ENCODE measurements at regions not wholly inside any gene's neighbourhood (a gene's known extent, or its start where the extent isn't known, plus 50 kb on each side); places are given as distances from the start of the nearest gene placed in this dataset.

DNA sequence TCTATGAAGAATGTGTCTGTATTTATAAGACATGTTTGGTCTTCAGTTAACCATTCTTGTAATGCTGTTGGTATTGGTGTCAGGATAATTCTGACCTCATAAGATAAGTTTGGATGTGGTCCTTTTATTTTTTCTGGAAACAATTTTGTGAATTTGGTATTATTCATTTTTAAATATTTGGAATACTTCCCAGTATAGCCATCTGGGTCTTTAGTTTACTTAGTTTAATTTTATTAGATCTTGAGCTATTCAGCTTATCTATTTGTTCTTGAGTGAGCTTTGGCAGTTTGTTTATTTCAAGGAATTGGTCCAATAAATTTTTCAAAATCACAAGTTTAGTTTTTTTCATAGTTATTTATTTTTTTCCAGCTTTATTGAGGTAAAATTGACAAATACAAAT, 335.4 kb upstream of the PCDH20 start:
- no peak overlapping the region for H3K27ac ChIP-seq
- H3K4me3 ChIP-seq = no peak overlapping the region

- Histone ChIP-seq H3K27ac (no peak overlapping the region), H3K4me3 (no peak overlapping the region)
Observed at GRCh38 chr13:61738236-61738750, 322.6 kb upstream of the PCDH20 start.

- Histone ChIP-seq H3K4me3 (no peak overlapping the region), H3K27ac (no peak overlapping the region)
Observed at GRCh38 chr13:61734683-61735082, 319.0 kb upstream of the PCDH20 start.

DNA sequence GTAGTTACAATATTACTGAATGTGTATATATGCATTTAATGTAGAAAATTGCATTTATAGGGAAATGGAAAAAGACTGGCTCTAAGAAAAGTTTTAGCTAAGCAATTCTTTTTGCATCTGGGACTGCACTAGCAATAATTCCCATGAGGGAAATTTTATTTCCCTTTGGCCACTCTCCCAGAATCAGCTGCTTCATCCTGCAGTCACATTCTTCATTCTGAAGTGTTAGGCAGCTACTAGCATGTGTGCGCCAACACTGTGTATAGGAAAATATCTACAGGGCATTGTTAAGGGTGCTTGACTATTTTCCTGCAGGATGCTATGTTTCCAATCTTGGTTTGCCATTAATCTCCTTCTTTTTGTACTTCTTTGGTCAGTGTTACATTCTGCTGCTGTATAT, 312.8 kb upstream of the PCDH20 start:
- H3K27ac ChIP-seq = no peak overlapping the region
- H3K4me3 ChIP-seq = no peak overlapping the region

DNA sequence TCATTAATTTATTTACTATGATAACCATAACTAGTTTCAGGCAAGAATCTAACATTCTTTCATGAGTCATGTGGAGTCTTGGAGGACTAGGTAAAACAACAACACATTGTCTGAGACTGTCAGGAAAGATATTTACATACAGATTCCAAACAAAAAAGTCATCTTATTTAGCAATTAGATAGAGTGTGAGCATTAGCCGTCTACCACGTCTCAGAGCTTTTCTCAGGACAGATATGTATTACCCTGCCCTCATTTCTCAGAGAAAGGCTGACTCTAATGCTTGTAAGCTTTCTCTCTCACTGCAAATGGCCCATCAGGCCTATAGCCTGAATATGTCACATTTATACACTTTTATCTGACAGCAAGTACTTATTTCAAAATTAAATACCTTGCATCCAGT, 312.1 kb upstream of the PCDH20 start:
- no peak overlapping the region for H3K4me3 ChIP-seq
- no peak overlapping the region for H3K27ac ChIP-seq

DNA sequence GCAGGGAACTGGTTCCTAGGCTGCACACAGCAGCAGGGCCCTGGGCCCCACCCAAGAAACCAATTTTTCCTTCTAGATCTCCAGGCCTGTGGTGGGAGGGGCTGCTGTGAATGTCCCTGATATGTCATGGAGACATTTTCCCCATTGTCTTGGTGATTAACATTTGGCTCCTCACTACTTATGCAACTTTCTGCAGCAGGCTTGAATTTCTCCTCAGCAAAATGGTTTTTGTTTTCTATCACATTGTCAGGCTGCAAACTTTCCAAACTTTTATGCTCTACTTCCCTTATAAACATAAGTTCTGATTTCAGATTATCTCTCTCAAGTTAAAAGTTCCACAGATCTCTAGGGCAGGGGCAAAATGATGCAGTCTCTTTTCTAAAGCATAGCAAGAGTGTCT, 310.2 kb upstream of the PCDH20 start:
- H3K4me3 ChIP-seq = no peak overlapping the region
- H3K27ac ChIP-seq = no peak overlapping the region

- H3K27ac ChIP-seq = no peak overlapping the region
- no peak overlapping the region for H3K4me3 ChIP-seq
Observed at GRCh38 chr13:61722119-61722518, 306.5 kb upstream of the PCDH20 start.

DNA sequence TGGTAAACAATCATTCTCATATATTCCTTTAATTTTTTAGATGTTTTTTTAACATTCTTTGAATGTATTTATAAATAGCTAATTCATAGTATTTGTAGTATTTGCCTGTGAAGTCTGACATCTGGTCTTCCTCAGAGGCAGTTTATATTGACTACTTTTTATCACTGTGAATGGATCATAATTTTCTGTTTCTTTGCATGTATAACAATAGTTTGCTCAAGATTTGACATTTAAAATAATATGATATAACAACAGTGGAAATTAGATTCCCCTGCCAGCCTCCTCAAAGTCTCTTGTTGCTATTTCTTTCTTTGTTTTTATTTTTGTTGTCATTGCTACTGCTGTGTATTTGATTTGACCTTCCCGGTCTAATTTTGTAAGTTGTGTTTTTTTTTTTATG, 297.0 kb upstream of the PCDH20 start:
- Histone ChIP-seq H3K4me3 (no peak overlapping the region), H3K27ac (no peak overlapping the region)

GRCh38 chr13:61709258-61709657, 293.6 kb upstream of the PCDH20 start:
- Histone ChIP-seq H3K4me3 (no peak overlapping the region), H3K27ac (no peak overlapping the region)

DNA sequence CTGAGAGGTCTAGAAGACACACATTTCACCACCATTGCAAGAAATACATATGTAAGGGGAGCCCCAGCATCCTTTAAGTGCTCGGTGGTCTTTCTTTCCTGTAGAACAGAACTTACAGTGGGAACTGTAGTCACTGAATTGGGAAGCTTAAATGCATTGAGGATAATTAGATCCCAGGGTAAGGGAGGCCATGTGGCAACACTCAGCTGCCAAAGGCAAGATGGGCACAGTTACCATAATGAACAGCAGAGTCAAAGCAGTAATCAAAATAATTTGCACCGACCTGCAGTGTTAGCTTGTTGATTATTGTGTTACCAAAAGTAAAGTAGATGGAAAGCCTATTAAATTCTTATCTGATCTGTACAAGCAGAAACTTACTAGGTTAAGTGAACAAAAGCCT, 291.2 kb upstream of the PCDH20 start:
- Histone ChIP-seq H3K4me3 (no peak overlapping the region), H3K27ac (no peak overlapping the region)

GRCh38 chr13:61700620-61701019, 285.0 kb upstream of the PCDH20 start:
- Histone ChIP-seq H3K4me3 (no peak overlapping the region), H3K27ac (no peak overlapping the region)

GRCh38 chr13:61700181-61700580, 284.5 kb upstream of the PCDH20 start:
- no peak overlapping the region for H3K27ac ChIP-seq
- H3K4me3 ChIP-seq = no peak overlapping the region

GRCh38 chr13:61696676-61697075, 281.0 kb upstream of the PCDH20 start:
- Histone ChIP-seq H3K27ac (no peak overlapping the region), H3K4me3 (no peak overlapping the region)

DNA sequence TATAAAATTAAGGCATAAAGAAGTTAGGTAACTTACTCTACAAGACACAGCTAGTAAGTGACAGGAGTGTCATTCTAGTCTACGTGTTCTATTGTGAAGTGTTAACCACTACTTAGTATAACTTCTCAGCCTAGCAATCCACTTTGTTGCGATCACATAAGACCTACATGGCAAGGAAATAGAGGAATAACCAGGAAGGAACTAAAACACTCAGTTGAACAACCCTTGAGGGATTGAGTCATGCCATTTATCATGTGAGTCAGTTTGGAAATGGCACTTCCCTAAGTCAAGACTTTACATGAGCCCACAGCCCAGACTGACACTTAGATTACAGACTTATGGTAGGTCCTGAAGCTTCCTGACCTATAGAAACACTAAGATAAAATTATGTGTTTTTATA, 279.5 kb upstream of the PCDH20 start:
- no peak overlapping the region for H3K27ac ChIP-seq
- no peak overlapping the region for H3K4me3 ChIP-seq

- Histone ChIP-seq H3K27ac (no peak overlapping the region), H3K4me3 (no peak overlapping the region)
Observed at GRCh38 chr13:61692691-61693090, 277.0 kb upstream of the PCDH20 start.

- Histone ChIP-seq H3K4me3 (no peak overlapping the region), H3K27ac (no peak overlapping the region)
Observed at GRCh38 chr13:61685682-61686012, 270.0 kb upstream of the PCDH20 start.

DNA sequence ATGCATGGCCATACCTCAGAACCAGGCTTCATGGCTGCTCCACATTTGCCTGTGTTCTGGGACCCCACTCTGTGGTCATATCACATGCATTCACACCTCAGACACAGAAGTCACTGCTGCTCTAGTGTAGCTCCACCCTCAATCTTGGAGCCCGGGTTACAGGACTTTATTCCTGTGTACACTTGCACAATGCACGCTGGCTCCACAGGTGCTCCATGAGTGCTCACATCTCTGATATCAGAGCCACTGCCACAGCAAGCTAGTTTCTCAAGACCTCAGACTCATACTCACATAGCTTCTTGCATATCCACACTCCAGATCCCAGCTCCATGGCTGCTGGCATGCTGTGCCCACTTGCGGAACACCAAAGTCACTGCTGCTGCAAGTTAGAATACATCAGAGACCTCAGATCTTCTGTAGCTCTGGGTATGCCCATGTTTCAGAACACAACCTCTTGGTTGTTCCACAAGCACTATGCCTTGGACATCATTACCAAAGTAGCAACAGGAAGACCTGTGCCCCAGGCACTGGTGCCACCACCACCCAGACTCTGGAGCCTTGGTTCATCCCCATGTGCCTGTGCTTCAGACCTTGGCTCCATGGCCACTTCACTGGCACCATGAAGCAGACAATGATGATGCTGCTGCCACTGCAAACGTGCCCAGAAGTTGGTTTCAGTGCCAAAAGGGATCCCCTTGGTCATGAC, 269.5 kb upstream of the PCDH20 start:
- no peak overlapping the region for H3K4me3 ChIP-seq
- H3K27ac ChIP-seq = no peak overlapping the region

- H3K4me3 ChIP-seq = no peak overlapping the region
- no peak overlapping the region for H3K27ac ChIP-seq
Observed at GRCh38 chr13:61672756-61673155, 257.1 kb upstream of the PCDH20 start.

- Histone ChIP-seq H3K4me3 (no peak overlapping the region), H3K27ac (no peak overlapping the region)
Observed at GRCh38 chr13:61670384-61671161, 254.9 kb upstream of the PCDH20 start.

- Histone ChIP-seq H3K4me3 (no peak overlapping the region), H3K27ac (no peak overlapping the region)
Observed at GRCh38 chr13:61664801-61665705, 249.4 kb upstream of the PCDH20 start.

DNA sequence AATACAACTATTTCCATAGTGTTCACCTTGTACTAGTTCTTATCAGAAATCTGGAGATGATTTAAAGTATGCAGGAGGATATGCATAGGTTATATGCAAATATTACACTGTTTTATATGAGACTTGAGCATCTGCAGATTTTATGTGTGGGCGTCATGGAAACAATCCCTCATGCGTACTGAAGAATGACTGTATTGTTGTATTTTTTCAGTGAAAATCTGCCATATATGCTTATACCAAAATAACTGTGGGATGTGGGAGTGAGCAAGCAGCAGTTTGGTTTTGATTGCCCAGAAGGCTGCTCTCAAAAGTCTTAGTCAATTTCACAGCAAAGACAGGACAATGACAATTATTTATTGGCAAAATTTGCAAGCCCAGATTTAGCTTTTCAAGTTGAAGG, 238.8 kb upstream of the PCDH20 start:
- H3K4me3 ChIP-seq = no peak overlapping the region
- H3K27ac ChIP-seq = no peak overlapping the region

Data from skin epidermis (tissue), 12 donors.